Tongue (tissue), 1 donor: ENCODE measurements at regions not wholly inside any gene's neighbourhood (a gene's known extent, or its start where the extent isn't known, plus 50 kb on each side); places are given as distances from the start of the nearest gene placed in this dataset.
A peak's percentile ranks its signal among the peaks of the same experiment; 100 is the strongest.
"Not testable (repeated sequence)": the region's sequence is repeated elsewhere in the genome, so short reads cannot be mapped to it uniquely, and the experiment has no call there.

Experiments
- DNase-seq: peaks from one replicate; pipeline ENCODE4 v3.0.0-alpha.2; 2015

DNA sequence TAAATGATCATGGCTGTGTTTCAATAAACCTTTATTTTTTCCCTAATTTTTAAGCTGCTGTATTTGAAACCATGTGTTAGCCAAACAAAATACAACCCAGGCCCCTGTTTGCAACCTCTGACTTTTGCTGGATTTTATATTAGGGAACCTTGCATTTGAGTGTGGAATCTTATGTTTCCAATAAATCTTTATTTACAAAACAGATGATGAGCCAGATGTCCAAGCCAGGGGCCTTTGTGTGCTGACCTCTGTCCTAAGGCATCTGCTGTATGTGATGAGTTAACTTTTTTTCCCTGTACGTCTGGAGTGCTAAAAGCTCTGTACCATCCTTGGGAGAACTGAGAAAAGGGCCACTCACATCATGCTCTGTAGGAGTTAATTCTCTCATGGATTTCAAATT lies 162.9 kb downstream of the TRIB2 start:
- DNase-seq, result no peak

DNA sequence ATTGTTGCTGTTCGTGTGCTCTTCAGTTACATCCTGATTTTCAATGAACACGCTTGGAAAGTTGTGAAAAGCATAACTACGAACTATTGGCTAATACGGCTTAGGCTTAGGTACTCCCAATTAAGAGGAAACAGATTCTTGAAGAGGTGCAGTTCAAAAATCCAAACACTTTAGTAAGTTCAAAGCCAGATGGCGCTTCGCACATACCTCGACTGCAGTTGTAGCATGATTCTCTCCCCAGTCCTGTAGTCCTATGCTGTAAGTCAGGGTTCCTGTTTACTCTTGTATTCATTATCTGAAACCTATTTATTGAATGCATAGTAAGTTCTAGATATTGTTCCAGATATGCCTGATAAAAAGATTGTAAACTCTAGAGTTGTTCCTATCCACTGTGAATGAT lies 165.2 kb downstream of the TRIB2 start:
- DNase-seq, result no peak

DNA sequence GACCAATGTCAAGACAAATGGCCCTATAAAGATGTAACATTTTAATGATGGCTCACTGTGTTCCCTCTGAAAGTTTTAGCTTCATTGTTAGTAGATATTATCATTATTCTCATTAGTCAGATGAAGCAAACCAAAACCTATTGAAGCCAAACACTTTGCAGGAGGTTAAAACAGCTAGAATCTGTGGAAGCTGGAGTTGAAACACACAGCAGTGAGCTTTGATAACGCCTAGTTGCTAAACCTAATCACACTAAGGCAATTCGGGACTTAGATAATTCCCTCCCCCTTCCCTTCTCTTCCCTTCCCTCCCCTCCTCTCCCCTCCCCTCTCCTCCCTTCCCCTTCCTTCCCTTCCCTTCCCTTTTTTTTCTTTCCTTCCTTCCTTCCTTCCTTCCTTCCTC lies 165.7 kb downstream of the TRIB2 start:
- DNase-seq, result no peak

DNA sequence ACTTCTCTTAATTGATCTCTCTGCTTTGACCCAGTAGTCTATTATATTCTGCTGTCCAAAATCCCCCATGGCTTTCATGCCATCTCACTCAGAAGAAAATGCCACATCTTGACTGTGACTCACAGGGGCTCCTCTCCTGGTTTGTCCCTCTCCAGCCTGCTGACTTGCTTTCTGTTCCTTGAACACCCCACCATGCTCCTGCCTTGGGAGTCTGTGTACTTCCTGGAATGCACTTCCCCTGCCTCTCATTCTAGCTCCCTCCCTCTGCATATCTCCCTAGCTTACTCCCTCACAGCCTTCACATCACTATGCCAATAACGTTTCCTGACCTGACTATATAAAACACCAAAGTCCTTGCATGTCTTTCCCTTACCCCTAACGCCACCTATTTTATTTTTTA lies 167.2 kb downstream of the TRIB2 start:
- no peak for DNase-seq

DNA sequence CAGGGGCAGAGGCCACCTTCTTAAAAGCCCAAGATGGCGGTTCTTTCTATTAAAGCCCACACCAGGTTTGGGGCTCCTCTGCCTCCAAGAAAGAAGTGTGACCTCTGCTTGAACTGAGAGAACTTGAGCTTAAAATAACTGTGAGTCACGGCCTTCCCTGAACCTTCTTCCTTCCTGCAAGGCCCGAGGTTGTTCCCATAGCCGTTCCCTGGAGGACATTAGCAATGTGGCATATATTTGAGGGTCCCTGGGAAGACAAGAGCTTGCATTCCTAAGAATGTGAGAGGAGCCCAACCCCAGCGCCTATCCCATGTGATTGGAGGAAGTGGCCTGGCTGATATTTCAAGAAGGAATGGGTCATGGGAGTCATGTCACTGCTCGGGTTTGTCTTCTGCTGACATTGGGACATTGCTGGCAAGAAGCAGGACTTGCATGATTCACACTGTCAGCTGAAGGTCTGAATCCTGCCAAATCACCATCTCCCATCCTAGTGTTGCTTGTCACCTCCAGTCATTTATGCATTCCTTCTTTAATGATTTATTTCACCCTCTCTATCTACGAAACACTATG lies 168.1 kb downstream of the TRIB2 start:
- DNase-seq, result peak; percentile 9

DNA sequence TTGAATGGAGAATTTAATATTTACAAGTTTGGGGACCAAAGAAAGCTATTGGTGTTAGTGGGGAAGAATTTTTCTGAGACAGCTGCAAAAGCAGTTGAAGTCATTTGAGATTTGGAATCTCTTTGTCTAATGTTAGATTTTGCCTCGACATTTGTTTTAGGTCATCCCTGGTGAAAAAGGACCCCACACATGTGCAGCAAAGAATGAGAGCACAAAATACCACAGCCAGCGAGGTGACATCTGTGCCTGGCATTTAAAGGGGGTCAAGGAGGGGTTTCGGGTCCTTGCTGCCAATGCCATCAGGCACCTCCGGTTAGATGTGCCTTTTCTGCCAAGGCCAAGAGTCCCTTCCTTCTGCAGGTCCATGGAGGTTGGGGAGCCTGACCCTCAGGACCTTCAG lies 173.3 kb downstream of the TRIB2 start:
- peak; percentile 54 for DNase-seq

DNA sequence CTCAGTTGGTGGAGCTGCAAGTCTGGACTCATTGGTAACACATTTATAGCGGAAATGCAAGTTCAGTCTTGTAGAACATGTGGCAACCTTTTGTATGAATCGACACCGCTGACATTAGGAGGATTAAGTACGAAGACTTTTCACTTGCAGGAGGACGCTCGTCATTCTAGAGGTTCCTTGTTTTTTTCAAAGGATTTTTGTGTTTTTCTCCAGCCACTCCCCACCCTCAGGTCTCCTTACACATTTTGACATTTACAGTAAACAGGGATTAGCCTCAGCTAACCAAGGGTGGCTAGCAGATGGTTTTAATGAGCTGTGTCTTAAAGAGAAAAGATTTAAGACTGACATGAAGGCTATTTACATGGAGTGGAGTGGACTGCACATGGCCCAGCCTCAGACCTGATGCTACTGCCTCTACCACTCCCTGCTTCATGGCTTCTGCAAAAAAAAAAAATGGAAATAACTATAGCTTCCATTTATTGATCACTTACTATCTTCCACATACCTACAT lies 173.8 kb downstream of the TRIB2 start:
- no peak for DNase-seq

DNA sequence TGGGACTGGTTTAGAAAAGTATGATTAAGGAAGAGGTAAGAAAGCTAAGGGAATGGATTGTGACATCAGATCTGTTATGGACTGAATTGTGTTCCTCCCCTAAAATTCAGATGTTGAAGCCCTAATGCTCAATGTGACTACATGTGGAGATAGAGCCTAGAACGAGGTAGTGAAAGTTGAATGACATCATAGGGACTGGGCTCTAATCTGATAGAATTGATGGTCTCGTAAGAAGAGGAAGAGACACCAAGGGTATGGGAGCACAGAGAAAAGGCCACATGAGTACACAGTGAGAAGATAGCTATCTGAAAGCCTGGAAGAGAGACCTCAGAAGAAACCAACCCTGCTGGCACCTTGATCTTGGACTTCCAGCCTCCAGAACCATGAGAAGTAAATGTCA lies 178.3 kb downstream of the TRIB2 start:
- DNase-seq, result no peak

DNA sequence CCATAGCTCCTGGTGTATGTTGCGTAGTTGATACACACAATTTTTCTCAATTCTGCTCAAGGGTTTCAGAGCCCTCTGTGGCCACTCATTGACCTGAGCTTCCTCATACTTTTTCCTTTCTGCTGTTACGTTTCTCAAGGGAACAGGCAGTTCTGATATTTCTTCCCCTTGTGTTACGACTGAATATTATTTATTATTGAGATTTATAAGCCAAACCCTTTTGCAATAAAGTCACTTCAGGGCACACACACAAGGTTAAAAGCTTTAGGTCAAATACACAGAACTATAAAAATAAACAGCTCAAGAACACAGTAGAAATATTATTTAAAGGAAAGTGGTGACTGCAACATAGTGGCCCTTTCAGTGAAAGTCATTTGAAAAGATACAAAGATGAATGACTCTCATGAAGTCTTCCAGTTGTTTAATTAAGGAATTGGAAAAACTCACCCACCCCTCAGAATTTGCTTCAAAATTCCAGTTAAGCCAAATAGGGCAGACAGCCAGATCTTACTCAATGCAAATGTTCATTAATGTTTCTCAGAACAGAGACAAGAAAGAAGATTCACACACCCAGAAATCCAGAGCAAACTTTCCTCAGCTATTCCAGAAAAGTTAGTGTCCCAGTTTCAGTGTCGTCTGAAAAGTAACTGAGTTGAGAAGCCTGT lies 179.7 kb downstream of the TRIB2 start:
- DNase-seq, result peak; percentile 14

DNA sequence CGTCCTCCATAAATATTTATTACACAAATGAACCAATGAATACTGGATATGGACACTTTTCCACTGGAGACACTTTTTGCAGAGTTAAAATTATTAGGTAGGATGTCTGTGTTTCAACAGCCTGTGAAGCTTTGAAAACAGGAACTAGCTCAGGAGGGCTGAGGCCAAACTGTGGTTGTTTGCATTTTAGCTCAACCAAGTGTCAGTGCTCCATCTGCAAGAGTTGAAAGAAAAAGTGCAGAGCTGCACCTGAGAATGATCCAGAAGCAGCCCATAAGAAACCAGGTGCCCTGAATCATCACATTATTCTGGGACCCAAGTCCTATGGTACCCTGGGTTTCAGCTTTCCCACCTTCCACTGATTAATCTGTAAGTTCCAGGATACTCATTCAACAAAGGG lies 180.4 kb downstream of the TRIB2 start:
- no peak for DNase-seq

DNA sequence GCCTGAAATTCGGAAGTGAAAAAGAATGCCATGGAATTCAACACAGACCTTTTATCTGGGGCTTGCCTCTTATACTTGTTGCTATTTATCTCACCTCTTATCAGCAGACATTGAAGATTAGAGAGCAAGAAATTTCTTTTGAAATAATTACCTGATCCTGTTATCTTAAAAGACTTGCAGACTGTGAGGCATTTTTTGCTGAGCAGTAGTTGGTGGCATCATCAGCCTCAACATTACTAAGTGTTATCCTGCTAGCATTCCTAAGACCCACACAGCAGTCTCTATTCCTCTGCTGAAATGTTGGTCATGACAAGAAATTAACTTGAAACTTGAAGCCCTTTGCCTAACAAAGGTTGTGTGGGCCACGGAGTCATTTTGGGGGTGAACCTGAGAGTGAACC lies 186.5 kb downstream of the TRIB2 start:
- DNase-seq, result no peak

DNA sequence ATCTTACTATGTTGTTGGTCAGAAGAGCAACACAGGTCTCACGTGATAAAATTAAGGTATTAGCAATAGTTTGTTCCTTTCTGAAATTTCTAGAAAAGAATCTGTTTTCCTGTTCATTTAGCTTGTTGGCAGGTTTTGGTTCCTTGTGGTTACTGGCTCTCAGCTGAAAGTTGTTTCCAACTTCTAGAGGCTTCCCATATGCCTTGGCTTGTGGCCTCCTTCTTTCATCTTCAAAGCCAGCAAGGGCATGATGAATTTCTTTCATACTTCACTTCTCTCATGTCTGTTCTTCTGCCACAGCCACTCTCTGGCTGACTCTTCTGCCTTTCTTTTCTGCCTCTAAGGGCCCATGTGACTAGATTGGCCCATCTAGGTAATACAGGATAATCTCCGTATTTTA lies 193.7 kb downstream of the TRIB2 start:
- no peak for DNase-seq

DNA sequence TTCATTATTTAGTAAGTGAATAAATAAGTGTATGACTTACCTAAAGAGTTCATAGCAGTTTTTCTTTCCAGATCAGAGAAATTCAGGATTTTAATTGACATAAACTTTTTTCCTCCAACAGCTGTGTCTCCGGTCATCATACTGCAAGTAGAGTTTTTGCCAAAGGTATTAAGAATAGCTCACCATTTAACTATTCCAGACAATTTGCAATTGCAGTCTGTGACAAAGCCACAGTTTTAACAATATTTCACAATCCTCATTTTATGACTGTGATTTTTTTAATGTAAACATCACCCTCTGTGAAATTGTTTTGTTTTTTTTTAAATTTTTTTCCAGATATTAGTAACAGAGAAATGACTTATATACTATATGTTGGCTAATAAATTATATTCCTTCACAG lies 199.1 kb downstream of the TRIB2 start:
- no peak for DNase-seq

DNA sequence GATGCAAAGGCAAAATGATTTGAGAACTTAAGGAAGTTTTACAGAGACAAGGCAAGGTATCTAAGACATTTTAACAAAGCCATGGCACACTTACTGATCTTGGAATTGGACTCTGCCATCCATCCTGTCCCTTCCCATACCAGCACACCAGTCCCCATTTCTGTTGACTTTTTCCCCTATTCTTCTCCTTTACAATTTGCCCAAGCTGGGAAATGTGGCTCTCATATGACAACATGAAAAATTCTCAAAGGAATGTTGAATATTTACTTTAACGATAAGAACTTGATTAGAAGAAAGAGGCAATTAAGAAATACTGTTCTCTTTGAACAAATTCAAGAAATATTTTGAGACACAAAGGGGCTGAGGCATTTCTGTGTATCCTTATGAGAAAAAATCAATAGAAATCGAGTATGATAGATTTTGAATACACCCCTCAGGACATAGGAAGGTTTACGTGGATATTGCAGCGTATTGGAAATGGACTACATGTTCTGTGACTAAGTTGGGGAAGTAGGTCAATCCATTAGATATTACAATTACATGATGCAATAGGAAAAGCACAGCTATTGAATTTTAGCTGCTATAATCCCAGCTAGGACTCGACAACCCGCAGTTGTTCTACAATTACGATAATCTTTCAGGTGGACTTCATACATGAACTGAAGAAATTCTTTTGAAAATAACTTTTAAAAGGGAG lies 201.6 kb downstream of the TRIB2 start:
- no peak for DNase-seq

DNA sequence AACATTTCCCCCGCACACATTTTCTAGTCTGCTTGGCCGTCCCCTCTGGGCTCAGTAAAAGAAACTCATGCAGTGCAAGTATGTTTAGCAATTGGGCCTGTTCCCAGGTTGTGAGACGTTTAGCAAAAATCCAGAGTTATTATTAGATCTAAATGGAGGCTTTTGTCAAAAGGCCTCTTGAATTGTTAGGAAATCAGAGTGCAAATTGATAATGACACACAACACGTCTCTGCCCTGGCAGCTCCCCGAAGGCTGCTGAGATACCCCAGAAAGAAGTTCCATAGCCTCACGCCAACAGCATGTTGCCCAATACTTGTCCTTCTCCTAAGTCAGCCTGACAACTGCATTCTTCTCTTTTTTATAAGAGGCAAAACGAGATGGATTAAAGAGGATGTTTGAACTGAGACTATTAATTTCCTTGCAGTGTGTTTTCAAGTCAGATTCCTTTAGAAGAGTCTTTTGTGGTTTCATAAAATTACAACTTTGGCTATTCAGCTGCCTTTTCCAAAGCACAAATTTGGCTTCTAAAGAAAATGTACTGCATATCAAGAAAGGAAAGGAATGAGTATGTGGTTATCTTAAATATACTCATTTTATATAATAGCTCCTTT lies 202.2 kb downstream of the TRIB2 start:
- peak; percentile 73 for DNase-seq

DNA sequence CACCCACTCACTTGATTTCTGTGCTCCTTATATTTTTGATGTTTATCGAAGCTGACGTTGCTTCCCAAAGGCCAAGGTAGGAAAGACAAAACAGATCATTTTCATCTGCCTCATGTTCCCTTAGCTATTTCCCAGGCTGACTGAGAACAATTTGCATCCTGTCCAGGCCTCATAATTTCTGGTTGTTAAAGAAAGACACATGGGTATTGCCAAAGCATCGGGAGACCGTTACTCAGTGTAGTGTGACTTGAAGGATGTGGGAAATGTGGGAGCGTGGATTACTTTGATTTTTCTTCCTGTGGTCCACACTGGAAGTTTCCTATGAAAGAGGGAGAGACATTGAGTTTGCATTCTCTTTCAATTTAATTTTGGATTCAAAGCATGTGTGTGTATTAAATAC lies 204.6 kb downstream of the TRIB2 start:
- no peak for DNase-seq

DNA sequence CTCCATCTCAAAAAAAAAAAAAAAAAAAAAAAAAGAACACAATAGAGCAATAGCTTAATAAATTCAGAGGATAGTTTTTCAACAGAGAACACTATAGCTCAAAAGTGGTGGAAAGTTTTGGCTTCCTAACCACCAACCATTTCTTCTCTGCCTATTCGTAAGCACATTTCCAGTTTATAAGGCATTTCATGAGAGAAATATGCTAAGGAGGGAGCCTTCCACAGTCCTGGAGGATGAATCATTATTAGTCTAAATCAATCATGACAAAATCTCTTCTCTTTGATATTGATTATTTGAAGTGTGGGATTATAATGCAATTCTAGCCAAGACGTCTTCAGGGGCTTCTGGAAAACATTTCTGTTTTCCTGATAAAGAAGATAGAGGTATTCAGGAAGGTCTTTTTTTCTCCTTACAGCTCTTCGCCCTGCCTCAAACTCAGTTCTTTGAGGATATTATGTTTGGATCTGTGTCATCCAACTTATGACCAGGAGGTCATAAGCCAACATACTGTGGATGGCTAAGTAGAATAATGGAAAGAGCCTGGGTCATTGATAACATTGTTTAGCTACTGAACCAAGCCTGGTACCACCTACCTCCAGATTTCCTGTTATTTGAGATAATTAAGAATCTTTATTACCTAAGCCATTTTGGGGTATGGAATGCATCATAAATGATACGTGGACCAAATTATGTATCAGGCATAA lies 207.3 kb downstream of the TRIB2 start:
- DNase-seq, result no peak

DNA sequence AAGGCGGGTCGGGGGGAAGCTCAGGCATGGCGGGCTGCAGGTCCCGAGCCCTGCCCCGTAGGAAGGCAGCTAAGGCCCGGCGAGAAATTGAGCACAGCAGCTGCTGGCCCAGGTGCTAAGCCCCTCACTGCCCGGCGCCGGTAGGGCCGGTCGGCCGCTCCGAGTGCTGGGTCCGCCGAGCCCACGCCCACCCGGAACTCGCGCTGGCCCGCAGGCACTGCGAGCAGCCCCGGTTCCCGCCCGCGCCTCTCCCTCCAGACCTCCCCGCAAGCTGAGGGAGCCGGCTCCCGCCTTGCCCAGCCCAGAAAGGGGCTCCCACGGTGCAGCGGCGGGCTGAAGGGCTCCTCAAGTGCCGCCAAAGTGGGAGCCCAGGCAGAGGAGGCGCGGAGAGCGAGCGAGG lies 209.9 kb downstream of the TRIB2 start:
- DNase-seq, result not testable (repeated sequence)

DNA sequence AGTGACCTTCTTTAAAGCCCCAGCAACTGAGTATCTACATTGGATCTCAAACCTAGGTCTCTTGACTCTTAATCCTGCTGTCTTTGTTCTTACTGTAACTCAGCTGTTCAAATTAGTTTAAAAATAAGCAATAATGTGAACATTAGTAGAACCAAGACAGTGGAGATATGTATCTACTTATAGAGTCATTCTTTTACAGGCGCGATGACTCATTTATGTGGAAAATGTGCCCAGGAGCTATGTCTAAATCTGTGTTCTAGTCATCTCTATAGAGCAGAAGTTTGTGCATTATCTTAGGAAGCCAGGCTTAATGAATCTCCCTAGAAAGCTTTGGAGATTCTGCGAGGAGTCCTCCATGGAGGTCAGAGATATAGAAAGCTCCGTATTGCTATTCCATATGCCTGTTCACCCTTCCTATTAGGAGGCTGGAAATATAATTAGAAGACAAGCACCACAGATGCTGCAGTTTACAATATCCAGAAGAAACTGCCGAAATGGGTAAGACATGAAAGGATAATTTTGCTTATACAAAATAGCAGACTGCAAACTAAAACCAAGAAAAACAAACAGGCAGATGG lies 211.6 kb downstream of the TRIB2 start:
- DNase-seq, result no peak

DNA sequence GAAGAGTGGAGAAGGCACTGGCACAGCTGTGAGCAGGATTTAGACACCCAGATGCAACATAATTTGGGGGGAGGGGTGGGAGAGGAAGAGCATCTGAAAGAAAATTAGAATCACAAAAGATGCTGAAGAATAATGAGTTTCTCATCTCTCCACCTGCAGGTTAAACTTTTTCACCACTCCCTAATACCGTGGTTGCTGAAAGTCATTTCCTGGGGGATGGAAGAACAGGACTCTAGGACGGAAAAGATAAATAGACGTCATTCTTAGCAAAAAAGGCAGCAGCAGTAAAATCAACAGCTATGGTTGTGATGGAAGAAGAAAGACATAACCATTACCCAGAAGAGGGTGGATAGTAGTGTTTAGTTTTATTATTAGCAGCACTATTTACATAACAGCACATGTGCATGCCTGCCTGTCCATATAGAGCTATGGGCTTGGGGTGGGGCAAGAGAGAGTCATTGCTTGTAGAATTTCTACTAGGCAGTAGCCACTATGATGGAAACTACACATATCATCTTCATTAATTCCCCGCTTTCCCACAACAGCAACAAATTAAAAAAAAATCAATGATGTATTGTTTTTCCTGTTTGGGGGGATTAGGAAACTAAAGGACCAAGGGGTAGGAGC lies 212.2 kb downstream of the TRIB2 start:
- DNase-seq, result peak; percentile 48

DNA sequence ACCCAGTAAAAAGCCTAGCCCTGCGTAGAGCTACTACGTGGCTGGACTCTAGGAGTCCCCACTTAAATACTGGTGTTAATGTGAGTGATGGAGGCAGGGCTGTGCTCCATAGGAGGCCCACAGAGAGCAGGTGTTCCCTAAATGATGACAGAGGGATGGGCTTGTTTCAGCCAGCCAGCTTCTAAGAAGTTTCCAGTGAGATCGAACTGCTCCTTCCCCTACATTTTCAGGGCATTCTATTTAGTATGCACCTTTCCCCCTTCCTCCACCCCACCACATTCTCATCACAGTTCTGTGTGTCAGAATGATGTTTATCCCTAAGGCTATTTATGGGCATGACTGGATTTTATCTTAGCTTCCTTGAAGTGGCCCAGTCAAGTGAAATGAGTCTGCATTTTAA lies 213.0 kb downstream of the TRIB2 start:
- no peak for DNase-seq

DNA sequence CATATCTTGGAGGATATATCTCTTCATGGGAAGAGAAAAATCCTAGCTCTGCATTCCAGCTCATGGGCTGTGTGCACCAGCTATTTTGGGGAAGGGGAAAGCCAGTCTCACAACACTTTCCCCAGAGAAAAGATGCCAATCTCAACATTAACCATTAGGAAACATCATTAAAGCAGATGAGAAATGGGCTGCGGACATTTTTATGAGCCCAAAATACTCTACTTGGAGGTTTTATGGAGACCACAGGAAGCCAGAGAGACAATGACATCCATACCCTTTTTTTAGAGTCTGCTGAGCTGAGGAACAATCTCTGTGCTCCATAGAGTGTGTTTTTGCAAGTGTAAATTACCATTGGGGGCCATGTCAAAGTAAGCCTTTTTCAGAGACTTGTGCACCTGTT lies 213.7 kb downstream of the TRIB2 start:
- no peak for DNase-seq
